ENCODE measurements at regions not wholly inside any gene's neighbourhood (a gene's known extent, or its start where the extent isn't known, plus 50 kb on each side); places are given as distances from the start of the nearest gene placed in this dataset.
A peak's percentile ranks its signal among the peaks of the same experiment; 100 is the strongest.

GRCh38 chr4:126599746-126600145 is 1033.0 kb upstream of the INTU start:
- Histone ChIP-seq H3K4me3 (no peak overlapping the region), H3K27me3 (no peaks in the 10 kb centered on the region), H3K36me3 (no peaks in the 10 kb centered on the region), H3K4me1 (no peaks in the 10 kb centered on the region), H3K9me3 (no peaks in the 10 kb centered on the region), H3K27ac (no peak overlapping the region)
- DNase-seq = no peak
- no peak for ATAC-seq (ENCODE audit: low FRiP score in 2 of 2)
- WGBS, 2 donors = 84 to 88% methylated on average over 4 of the region's 4 CpGs
- no peak for TF ChIP-seq EP300 (IDR thresholded peaks at IDR 0.05)

- WGBS, 2 donors = 98 to 100% methylated on average over 1 of the region's 1 CpG
- H3K27me3 ChIP-seq = no peaks in the 10 kb centered on the region
- no peaks in the 10 kb centered on the region for H3K4me1 ChIP-seq
- DNase-seq = no peak
- TF ChIP-seq POLR2AphosphoS5 (IDR thresholded peaks at IDR 0.05) = no peak
- TF ChIP-seq EP300 (IDR thresholded peaks at IDR 0.05) = no peak
- no peak for TF ChIP-seq POLR2A (IDR thresholded peaks at IDR 0.05)
- no peak for TF ChIP-seq CTCF (IDR thresholded peaks at IDR 0.05)
- H3K27ac ChIP-seq = no peak overlapping the region
- H3K4me3 ChIP-seq = no peak overlapping the region
- no peaks in the 10 kb centered on the region for H3K36me3 ChIP-seq
- H3K9me3 ChIP-seq = no peaks in the 10 kb centered on the region
- ATAC-seq (ENCODE audit: low FRiP score in 2 of 2) = no peak
These were observed 1029.5 kb upstream of the INTU start for GRCh38 chr4:126603210-126603609.

GRCh38 chr4:126603825-126604224 is 1028.9 kb upstream of the INTU start:
- Histone ChIP-seq H3K4me1 (no peaks in the 10 kb centered on the region), H3K27ac (no peak overlapping the region), H3K9me3 (no peaks in the 10 kb centered on the region), H3K4me3 (no peak overlapping the region), H3K27me3 (no peaks in the 10 kb centered on the region), H3K36me3 (no peaks in the 10 kb centered on the region)
- WGBS, 2 donors = 88 to 91% methylated on average over 2 of the region's 2 CpGs
- DNase-seq (no peak), ATAC-seq (ENCODE audit: low FRiP score in 2 of 2) (no peak)
- TF ChIP-seq POLR2AphosphoS5 (IDR thresholded peaks at IDR 0.05) (no peak), EP300 (IDR thresholded peaks at IDR 0.05) (no peak), POLR2A (IDR thresholded peaks at IDR 0.05) (no peak), CTCF (IDR thresholded peaks at IDR 0.05) (no peak)

GRCh38 chr4:126604268-126604867 is 1028.4 kb upstream of the INTU start:
- Histone ChIP-seq H3K36me3 (no peaks in the 10 kb centered on the region), H3K4me3 (no peak overlapping the region), H3K27me3 (no peaks in the 10 kb centered on the region), H3K4me1 (no peaks in the 10 kb centered on the region), H3K9me3 (no peaks in the 10 kb centered on the region), H3K27ac (no peak overlapping the region)
- DNase-seq (no peak), ATAC-seq (ENCODE audit: low FRiP score in 2 of 2) (peak in 1 of 2 donors; percentile 47)
- TF ChIP-seq CTCF (IDR thresholded peaks at IDR 0.05) = peak in 5 of 6 experiments; percentile 18 to 35 (median 24)
- TF ChIP-seq POLR2AphosphoS5 (IDR thresholded peaks at IDR 0.05) = no peak
- no peak for TF ChIP-seq EP300 (IDR thresholded peaks at IDR 0.05)
- TF ChIP-seq POLR2A (IDR thresholded peaks at IDR 0.05) = no peak
- WGBS, 2 donors = 40% methylated on average over 3 of the region's 3 CpGs

GRCh38 chr4:126610933-126611332 is 1021.8 kb upstream of the INTU start:
- WGBS, 2 donors = 50 to 83% methylated on average over 1 of the region's 1 CpG

More at GRCh38 chr4:126610933-126611332, 1021.8 kb upstream of the INTU start:
- DNase-seq = no peak
- Histone ChIP-seq H3K9me3 (no peaks in the 10 kb centered on the region), H3K4me1 (no peaks in the 10 kb centered on the region), H3K27me3 (no peaks in the 10 kb centered on the region), H3K36me3 (no peaks in the 10 kb centered on the region), H3K4me3 (no peak overlapping the region), H3K27ac (no peak overlapping the region)
- no peak for ATAC-seq (ENCODE audit: low FRiP score in 2 of 2)
- TF ChIP-seq CTCF (IDR thresholded peaks at IDR 0.05) = no peak
- TF ChIP-seq POLR2A (IDR thresholded peaks at IDR 0.05) = no peak
- TF ChIP-seq EP300 (IDR thresholded peaks at IDR 0.05) = no peak
- no peak for TF ChIP-seq POLR2AphosphoS5 (IDR thresholded peaks at IDR 0.05)
